ENCODE measurements at regions not wholly inside any gene's neighbourhood (a gene's known extent, or its start where the extent isn't known, plus 50 kb on each side); places are given as distances from the start of the nearest gene placed in this dataset.

DNA sequence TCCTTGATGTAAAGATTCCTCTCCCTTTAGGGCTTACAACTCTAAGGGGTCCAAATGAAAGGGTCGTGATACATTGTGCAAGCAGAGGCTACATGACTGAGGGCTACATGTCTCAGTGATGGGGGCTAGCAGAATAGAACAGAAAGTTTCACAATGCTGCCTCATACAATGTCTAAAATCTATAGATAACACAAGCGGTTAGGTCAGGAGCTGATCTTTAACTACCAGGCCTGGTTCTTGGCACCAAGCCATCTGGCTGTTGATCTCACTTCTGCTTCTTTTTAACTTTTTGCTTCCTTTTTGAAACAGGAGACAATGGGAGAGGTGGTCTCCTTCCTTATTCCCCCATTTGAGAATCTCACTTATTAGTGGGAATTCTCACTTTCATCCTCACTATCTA, 710.2 kb downstream of the AMY1C start:
- TF ChIP-seq EZH2 (IDR thresholded peaks at IDR 0.05; ENCODE audit: low read depth), result no peak
- TF ChIP-seq, protein P1, sequence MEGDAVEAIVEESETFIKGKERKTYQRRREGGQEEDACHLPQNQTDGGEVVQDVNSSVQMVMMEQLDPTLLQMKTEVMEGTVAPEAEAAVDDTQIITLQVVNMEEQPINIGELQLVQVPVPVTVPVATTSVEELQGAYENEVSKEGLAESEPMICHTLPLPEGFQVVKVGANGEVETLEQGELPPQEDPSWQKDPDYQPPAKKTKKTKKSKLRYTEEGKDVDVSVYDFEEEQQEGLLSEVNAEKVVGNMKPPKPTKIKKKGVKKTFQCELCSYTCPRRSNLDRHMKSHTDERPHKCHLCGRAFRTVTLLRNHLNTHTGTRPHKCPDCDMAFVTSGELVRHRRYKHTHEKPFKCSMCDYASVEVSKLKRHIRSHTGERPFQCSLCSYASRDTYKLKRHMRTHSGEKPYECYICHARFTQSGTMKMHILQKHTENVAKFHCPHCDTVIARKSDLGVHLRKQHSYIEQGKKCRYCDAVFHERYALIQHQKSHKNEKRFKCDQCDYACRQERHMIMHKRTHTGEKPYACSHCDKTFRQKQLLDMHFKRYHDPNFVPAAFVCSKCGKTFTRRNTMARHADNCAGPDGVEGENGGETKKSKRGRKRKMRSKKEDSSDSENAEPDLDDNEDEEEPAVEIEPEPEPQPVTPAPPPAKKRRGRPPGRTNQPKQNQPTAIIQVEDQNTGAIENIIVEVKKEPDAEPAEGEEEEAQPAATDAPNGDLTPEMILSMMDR (conservative IDR thresholded peaks at IDR 0.05), result no peak

Measured in PC-9 (cell line).